ENCODE measurements at regions not wholly inside any gene's neighbourhood (a gene's known extent, or its start where the extent isn't known, plus 50 kb on each side); places are given as distances from the start of the nearest gene placed in this dataset.

DNA sequence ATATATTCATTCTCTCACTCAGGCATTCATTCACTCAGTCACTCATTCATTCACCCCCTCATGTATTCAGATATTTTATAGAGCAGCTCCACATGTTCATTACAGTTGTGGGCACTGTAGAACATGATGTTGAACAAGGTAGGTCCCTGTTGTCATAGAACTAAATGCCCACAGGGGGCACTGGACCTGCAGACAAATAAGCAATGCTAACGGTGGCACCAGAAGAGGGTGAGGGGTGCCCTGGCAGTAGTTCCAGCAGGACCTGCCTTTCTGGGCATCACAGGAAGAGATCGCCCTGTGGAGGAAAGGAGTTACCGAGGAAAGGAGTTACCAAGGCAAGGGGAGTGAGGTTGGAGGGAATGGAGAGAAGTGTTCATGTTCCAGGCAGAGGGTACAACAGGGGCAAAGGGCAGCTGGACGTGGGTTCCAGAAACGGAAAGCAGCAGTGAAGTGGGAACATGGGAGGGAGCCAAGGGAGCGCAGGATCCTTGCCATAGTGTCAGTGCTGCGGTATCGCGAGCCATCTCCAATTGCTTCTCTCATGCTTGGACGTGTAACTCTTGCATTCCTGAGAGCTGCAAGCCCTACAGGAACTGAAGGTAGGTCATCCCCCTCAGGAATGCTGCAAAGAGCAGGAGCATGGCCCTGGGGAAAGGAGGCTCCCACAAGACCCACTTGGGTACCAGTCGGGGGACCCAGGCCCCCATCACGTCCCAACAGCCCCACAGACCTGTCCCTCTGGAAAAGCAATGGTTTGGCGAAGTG is 128.2 kb downstream of the EDN3 start:
- Histone ChIP-seq H4K8ac (ENCODE audit: low read depth, low read length) (no peak overlapping the region), H3K36me3 (ENCODE audit: control insufficient read depth, insufficient read depth, low read length) (no peaks in the 10 kb centered on the region), H3K56ac (ENCODE audit: low read length) (no peak overlapping the region), H3K27me3 (ENCODE audit: insufficient read depth, low read length, poor library complexity) (no peaks in the 10 kb centered on the region), H2BK5ac (ENCODE audit: low read length) (no peak overlapping the region), H3K4ac (ENCODE audit: low read depth, low read length) (no peak overlapping the region), H3K4me3 (ENCODE audit: low read length) (no peak overlapping the region), H3K4me1 (ENCODE audit: control insufficient read depth, low read depth, low read length) (no peaks in the 10 kb centered on the region), H2BK15ac (replicated peaks; ENCODE audit: low read depth) (no peak overlapping the region), H3K79me2 (ENCODE audit: control insufficient read depth, insufficient read depth, low read length) (no peaks in the 10 kb centered on the region), H3K23ac (ENCODE audit: low read length) (no peak overlapping the region), H3K27ac (ENCODE audit: low read depth, low read length) (no peak overlapping the region), H3K18ac (ENCODE audit: low read length) (no peak overlapping the region), H2AK5ac (ENCODE audit: low read length) (no peak overlapping the region), H2BK120ac (ENCODE audit: low read depth, low read length) (no peak overlapping the region), H3K9ac (ENCODE audit: low read length) (no peak overlapping the region), H4K5ac (ENCODE audit: low read length) (no peak overlapping the region), H3K79me1 (ENCODE audit: low read length) (no peaks in the 10 kb centered on the region), H3K4me2 (ENCODE audit: low read length) (no peak overlapping the region)
- DNase-seq, result peak; percentile 33
- WGBS (ENCODE audit: extremely low coverage, insufficient coverage, low lambda C conversion rate), result no CpG with 5 or more reads among the region's 13 CpGs

DNA sequence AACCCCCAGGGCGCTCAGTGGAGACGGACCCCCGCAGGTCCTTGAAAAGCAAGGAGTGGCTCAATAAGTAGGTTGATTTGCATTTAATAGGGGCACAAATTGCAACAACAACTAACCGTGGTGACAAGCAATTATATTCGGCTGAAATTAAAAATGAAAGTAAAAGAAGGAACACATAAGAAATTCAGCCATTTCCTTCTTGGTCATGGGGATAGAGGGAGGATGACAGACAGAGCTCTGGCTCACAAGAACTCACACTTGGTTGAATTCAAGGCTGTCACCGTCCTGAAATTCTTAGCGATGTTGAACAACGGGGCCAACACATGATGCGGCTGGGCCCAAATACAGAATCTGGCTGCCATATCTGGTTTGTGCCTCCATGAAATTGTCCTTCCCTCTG is 129.0 kb downstream of the EDN3 start:
- Histone ChIP-seq H3K4me2 (ENCODE audit: low read length) (no peak overlapping the region), H3K79me1 (ENCODE audit: low read length) (no peaks in the 10 kb centered on the region), H3K4me1 (ENCODE audit: control insufficient read depth, low read depth, low read length) (no peaks in the 10 kb centered on the region), H2BK15ac (replicated peaks; ENCODE audit: low read depth) (no peak overlapping the region), H3K4ac (ENCODE audit: low read depth, low read length) (no peak overlapping the region), H3K79me2 (ENCODE audit: control insufficient read depth, insufficient read depth, low read length) (no peaks in the 10 kb centered on the region), H4K5ac (ENCODE audit: low read length) (no peak overlapping the region), H3K56ac (ENCODE audit: low read length) (no peak overlapping the region), H2AK5ac (ENCODE audit: low read length) (no peak overlapping the region), H4K8ac (ENCODE audit: low read depth, low read length) (no peak overlapping the region), H3K23ac (ENCODE audit: low read length) (no peak overlapping the region), H2BK120ac (ENCODE audit: low read depth, low read length) (no peak overlapping the region), H3K36me3 (ENCODE audit: control insufficient read depth, insufficient read depth, low read length) (no peaks in the 10 kb centered on the region), H3K18ac (ENCODE audit: low read length) (no peak overlapping the region), H3K9ac (ENCODE audit: low read length) (no peak overlapping the region), H3K4me3 (ENCODE audit: low read length) (no peak overlapping the region), H3K27me3 (ENCODE audit: insufficient read depth, low read length, poor library complexity) (no peaks in the 10 kb centered on the region), H2BK5ac (ENCODE audit: low read length) (no peak overlapping the region), H3K27ac (ENCODE audit: low read depth, low read length) (no peak overlapping the region)
- no peak for DNase-seq
- no CpG with 5 or more reads among the region's 9 CpGs for WGBS (ENCODE audit: extremely low coverage, insufficient coverage, low lambda C conversion rate)

DNA sequence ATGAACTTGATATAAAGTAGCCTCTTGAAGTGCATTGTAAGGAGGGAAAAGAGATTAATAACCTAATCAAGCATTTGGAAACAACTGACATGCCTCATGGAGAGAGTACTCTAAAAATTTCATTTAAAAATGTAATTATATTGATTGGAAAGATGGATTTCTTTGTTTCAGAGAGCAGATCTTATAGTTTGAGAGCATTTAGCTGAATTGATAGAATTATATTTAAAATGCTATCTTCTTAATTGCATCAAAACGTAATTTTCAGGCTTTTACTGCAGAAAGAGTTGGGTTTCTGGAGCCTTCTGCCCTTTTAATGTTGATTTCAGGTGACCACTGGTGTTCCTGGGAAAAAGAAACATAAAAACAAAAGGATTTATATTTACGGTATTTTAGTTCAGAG is 130.6 kb downstream of the EDN3 start:
- WGBS (ENCODE audit: extremely low coverage, insufficient coverage, low lambda C conversion rate), result no CpG with 5 or more reads among the region's 2 CpGs

DNA sequence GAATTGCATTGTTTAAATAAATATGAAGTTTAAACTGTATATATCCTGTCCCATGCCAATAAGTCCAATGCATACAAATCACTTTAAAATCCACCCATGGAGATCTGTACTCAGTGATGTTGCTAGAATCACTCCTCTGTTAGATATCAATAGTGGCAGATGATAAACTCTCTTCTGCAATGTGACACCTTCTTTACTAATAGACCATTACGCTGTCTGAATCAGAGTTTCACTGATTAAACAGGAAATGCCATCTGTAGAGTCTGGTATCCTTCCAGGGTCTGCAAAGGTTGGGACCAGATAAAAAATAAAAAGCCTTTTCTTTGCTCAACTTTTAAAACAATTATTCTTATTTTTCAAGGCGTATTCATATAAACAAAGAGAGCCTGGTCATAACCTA is 134.5 kb downstream of the EDN3 start:
- no CpG with 5 or more reads among the region's 2 CpGs for WGBS (ENCODE audit: extremely low coverage, insufficient coverage, low lambda C conversion rate)
- H3K9ac ChIP-seq (ENCODE audit: low read length), result no peak overlapping the region
- no peak overlapping the region for H3K27ac ChIP-seq (ENCODE audit: low read depth, low read length)
- no peak overlapping the region for H4K5ac ChIP-seq (ENCODE audit: low read length)
- H4K8ac ChIP-seq (ENCODE audit: low read depth, low read length), result no peak overlapping the region
- DNase-seq, result no peak
- no peak overlapping the region for H2AK5ac ChIP-seq (ENCODE audit: low read length)
- H3K23ac ChIP-seq (ENCODE audit: low read length), result no peak overlapping the region
- H2BK120ac ChIP-seq (ENCODE audit: low read depth, low read length), result no peak overlapping the region
- no peak overlapping the region for H3K4ac ChIP-seq (ENCODE audit: low read depth, low read length)
- H3K4me1 ChIP-seq (ENCODE audit: control insufficient read depth, low read depth, low read length), result peaks cover 3% of the 10 kb centered on the region
- H3K36me3 ChIP-seq (ENCODE audit: control insufficient read depth, insufficient read depth, low read length), result no peaks in the 10 kb centered on the region
- H3K56ac ChIP-seq (ENCODE audit: low read length), result no peak overlapping the region
- H3K4me2 ChIP-seq (ENCODE audit: low read length), result no peak overlapping the region
- no peaks in the 10 kb centered on the region for H3K27me3 ChIP-seq (ENCODE audit: insufficient read depth, low read length, poor library complexity)
- no peak overlapping the region for H3K18ac ChIP-seq (ENCODE audit: low read length)
- no peak overlapping the region for H3K4me3 ChIP-seq (ENCODE audit: low read length)
- H3K79me1 ChIP-seq (ENCODE audit: low read length), result no peaks in the 10 kb centered on the region
- H2BK15ac ChIP-seq (replicated peaks; ENCODE audit: low read depth), result no peak overlapping the region
- H3K79me2 ChIP-seq (ENCODE audit: control insufficient read depth, insufficient read depth, low read length), result no peaks in the 10 kb centered on the region
- no peak overlapping the region for H2BK5ac ChIP-seq (ENCODE audit: low read length)

More for the DNA sequence above, 130.6 kb downstream of the EDN3 start:
- no peak overlapping the region for H2AK5ac ChIP-seq (ENCODE audit: low read length)
- H3K9ac ChIP-seq (ENCODE audit: low read length), result no peak overlapping the region
- H3K27me3 ChIP-seq (ENCODE audit: insufficient read depth, low read length, poor library complexity), result no peaks in the 10 kb centered on the region
- no peak overlapping the region for H4K5ac ChIP-seq (ENCODE audit: low read length)
- H3K36me3 ChIP-seq (ENCODE audit: control insufficient read depth, insufficient read depth, low read length), result no peaks in the 10 kb centered on the region
- no peak overlapping the region for H3K27ac ChIP-seq (ENCODE audit: low read depth, low read length)
- H3K79me2 ChIP-seq (ENCODE audit: control insufficient read depth, insufficient read depth, low read length), result no peaks in the 10 kb centered on the region
- H2BK15ac ChIP-seq (replicated peaks; ENCODE audit: low read depth), result no peak overlapping the region
- H2BK120ac ChIP-seq (ENCODE audit: low read depth, low read length), result no peak overlapping the region
- no peak overlapping the region for H3K23ac ChIP-seq (ENCODE audit: low read length)
- H3K79me1 ChIP-seq (ENCODE audit: low read length), result no peaks in the 10 kb centered on the region
- no peak for DNase-seq
- no peak overlapping the region for H3K18ac ChIP-seq (ENCODE audit: low read length)
- no peaks in the 10 kb centered on the region for H3K4me1 ChIP-seq (ENCODE audit: control insufficient read depth, low read depth, low read length)
- no peak overlapping the region for H4K8ac ChIP-seq (ENCODE audit: low read depth, low read length)
- H2BK5ac ChIP-seq (ENCODE audit: low read length), result no peak overlapping the region
- H3K4ac ChIP-seq (ENCODE audit: low read depth, low read length), result no peak overlapping the region
- no peak overlapping the region for H3K4me2 ChIP-seq (ENCODE audit: low read length)
- no peak overlapping the region for H3K4me3 ChIP-seq (ENCODE audit: low read length)
- H3K56ac ChIP-seq (ENCODE audit: low read length), result no peak overlapping the region

DNA sequence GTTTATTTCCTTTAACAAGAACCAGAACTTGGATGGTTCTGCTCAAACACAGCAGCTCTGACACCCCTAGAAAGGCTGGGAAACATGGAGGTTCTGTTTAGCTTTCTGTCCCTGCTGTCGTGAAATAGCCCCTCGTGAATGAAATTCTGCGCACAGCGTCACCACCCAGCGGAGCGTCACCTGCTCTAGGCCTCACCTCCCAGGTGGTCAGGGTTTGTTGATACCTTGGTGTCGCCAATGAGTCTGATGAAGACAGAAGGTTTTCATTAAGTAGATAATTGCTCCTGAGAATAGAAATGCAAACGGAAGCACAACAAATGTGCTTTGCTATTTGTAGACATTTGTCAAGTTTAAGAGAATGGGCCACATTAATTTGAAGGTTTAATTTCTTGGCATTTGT is 135.1 kb downstream of the EDN3 start:
- H4K5ac ChIP-seq (ENCODE audit: low read length), result no peak overlapping the region
- no peak overlapping the region for H3K23ac ChIP-seq (ENCODE audit: low read length)
- no CpG with 5 or more reads among the region's 8 CpGs for WGBS (ENCODE audit: extremely low coverage, insufficient coverage, low lambda C conversion rate)
- H3K36me3 ChIP-seq (ENCODE audit: control insufficient read depth, insufficient read depth, low read length), result no peaks in the 10 kb centered on the region
- no peak overlapping the region for H3K18ac ChIP-seq (ENCODE audit: low read length)
- H4K8ac ChIP-seq (ENCODE audit: low read depth, low read length), result no peak overlapping the region
- no peak overlapping the region for H3K4me2 ChIP-seq (ENCODE audit: low read length)
- H3K4me1 ChIP-seq (ENCODE audit: control insufficient read depth, low read depth, low read length), result peaks cover 3% of the 10 kb centered on the region
- no peaks in the 10 kb centered on the region for H3K79me1 ChIP-seq (ENCODE audit: low read length)
- H2AK5ac ChIP-seq (ENCODE audit: low read length), result no peak overlapping the region
- H2BK5ac ChIP-seq (ENCODE audit: low read length), result no peak overlapping the region
- no peak overlapping the region for H3K4me3 ChIP-seq (ENCODE audit: low read length)
- H2BK15ac ChIP-seq (replicated peaks; ENCODE audit: low read depth), result no peak overlapping the region
- no peak for DNase-seq
- no peaks in the 10 kb centered on the region for H3K27me3 ChIP-seq (ENCODE audit: insufficient read depth, low read length, poor library complexity)
- H3K56ac ChIP-seq (ENCODE audit: low read length), result no peak overlapping the region
- H3K9ac ChIP-seq (ENCODE audit: low read length), result no peak overlapping the region
- no peak overlapping the region for H2BK120ac ChIP-seq (ENCODE audit: low read depth, low read length)
- no peak overlapping the region for H3K27ac ChIP-seq (ENCODE audit: low read depth, low read length)
- no peak overlapping the region for H3K4ac ChIP-seq (ENCODE audit: low read depth, low read length)
- H3K79me2 ChIP-seq (ENCODE audit: control insufficient read depth, insufficient read depth, low read length), result no peaks in the 10 kb centered on the region

DNA sequence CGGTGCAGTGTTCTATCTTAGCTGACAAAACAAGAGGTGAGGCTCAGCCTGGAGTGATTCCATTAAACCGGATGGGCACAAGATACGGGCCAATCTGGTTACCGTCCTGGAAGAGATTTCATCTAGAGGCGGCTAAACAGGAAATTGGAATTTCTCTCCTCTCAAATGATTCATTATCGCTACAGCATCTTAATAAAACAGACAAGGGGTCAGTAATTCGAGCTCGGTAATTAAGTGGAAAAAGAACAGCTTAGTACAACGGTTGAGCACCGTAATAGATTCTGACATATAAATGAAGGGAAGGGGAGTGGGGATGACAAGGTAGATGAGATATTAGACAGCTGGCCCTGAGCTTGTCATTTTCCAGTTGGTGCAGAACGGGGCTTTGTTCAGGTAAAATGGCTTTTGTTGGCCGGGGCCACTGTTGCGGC is 137.2 kb downstream of the EDN3 start:
- H2BK15ac ChIP-seq (replicated peaks; ENCODE audit: low read depth), result no peak overlapping the region
- H4K5ac ChIP-seq (ENCODE audit: low read length), result no peak overlapping the region
- H3K79me1 ChIP-seq (ENCODE audit: low read length), result no peaks in the 10 kb centered on the region
- DNase-seq, result no peak
- no peak overlapping the region for H2AK5ac ChIP-seq (ENCODE audit: low read length)
- no peak overlapping the region for H2BK120ac ChIP-seq (ENCODE audit: low read depth, low read length)
- H2BK5ac ChIP-seq (ENCODE audit: low read length), result no peak overlapping the region
- H3K23ac ChIP-seq (ENCODE audit: low read length), result no peak overlapping the region
- no peaks in the 10 kb centered on the region for H3K36me3 ChIP-seq (ENCODE audit: control insufficient read depth, insufficient read depth, low read length)
- H3K4me2 ChIP-seq (ENCODE audit: low read length), result no peak overlapping the region
- no peak overlapping the region for H3K9ac ChIP-seq (ENCODE audit: low read length)
- H3K27me3 ChIP-seq (ENCODE audit: insufficient read depth, low read length, poor library complexity), result no peaks in the 10 kb centered on the region
- no peak overlapping the region for H4K8ac ChIP-seq (ENCODE audit: low read depth, low read length)
- H3K4me1 ChIP-seq (ENCODE audit: control insufficient read depth, low read depth, low read length), result peaks cover 3% of the 10 kb centered on the region
- no CpG with 5 or more reads among the region's 13 CpGs for WGBS (ENCODE audit: extremely low coverage, insufficient coverage, low lambda C conversion rate)
- H3K56ac ChIP-seq (ENCODE audit: low read length), result no peak overlapping the region
- no peaks in the 10 kb centered on the region for H3K79me2 ChIP-seq (ENCODE audit: control insufficient read depth, insufficient read depth, low read length)
- H3K4ac ChIP-seq (ENCODE audit: low read depth, low read length), result no peak overlapping the region
- no peak overlapping the region for H3K27ac ChIP-seq (ENCODE audit: low read depth, low read length)
- no peak overlapping the region for H3K4me3 ChIP-seq (ENCODE audit: low read length)
- H3K18ac ChIP-seq (ENCODE audit: low read length), result no peak overlapping the region

All from mesendoderm (in vitro differentiated cells).